ENCODE measurements at regions not wholly inside any gene's neighbourhood (a gene's known extent, or its start where the extent isn't known, plus 50 kb on each side); places are given as distances from the start of the nearest gene placed in this dataset.
"Not testable (repeated sequence)": the region's sequence is repeated elsewhere in the genome, so short reads cannot be mapped to it uniquely, and the experiment has no call there.

DNA sequence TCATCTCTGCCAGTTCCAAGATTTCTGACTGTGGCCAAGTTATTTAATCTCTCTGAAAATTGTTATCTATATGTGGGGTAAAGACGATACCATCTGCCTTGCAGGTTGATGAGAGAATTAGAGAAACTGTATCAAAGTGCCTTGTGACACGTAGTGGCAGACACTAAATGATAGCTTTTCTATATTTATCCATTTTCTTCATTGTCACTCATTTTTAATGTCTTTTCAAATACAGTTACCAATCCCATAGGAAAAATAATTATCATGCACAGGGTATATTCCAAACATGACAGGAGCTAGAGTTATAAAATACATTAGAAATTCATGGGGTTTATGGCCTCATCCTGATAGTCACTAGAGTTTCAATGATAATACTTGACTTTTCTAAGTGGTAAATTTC is 95.6 kb upstream of the NOL4 start:
- TF ChIP-seq, protein P1, sequence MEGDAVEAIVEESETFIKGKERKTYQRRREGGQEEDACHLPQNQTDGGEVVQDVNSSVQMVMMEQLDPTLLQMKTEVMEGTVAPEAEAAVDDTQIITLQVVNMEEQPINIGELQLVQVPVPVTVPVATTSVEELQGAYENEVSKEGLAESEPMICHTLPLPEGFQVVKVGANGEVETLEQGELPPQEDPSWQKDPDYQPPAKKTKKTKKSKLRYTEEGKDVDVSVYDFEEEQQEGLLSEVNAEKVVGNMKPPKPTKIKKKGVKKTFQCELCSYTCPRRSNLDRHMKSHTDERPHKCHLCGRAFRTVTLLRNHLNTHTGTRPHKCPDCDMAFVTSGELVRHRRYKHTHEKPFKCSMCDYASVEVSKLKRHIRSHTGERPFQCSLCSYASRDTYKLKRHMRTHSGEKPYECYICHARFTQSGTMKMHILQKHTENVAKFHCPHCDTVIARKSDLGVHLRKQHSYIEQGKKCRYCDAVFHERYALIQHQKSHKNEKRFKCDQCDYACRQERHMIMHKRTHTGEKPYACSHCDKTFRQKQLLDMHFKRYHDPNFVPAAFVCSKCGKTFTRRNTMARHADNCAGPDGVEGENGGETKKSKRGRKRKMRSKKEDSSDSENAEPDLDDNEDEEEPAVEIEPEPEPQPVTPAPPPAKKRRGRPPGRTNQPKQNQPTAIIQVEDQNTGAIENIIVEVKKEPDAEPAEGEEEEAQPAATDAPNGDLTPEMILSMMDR (IDR thresholded peaks at IDR 0.05; ENCODE audit: low read depth, low read length) = no peak
- Histone ChIP-seq H3K27me3 (ENCODE audit: insufficient read depth, low read depth, severe bottlenecking) (no peaks in the 10 kb centered on the region), H3K9me3 (ENCODE audit: severe bottlenecking) (no peaks in the 10 kb centered on the region), H3K27ac (no peak overlapping the region), H3K36me3 (no peaks in the 10 kb centered on the region), H3K4me3 (ENCODE audit: low read depth, low read length) (no peak overlapping the region)
- DNase-seq = no peak

DNA sequence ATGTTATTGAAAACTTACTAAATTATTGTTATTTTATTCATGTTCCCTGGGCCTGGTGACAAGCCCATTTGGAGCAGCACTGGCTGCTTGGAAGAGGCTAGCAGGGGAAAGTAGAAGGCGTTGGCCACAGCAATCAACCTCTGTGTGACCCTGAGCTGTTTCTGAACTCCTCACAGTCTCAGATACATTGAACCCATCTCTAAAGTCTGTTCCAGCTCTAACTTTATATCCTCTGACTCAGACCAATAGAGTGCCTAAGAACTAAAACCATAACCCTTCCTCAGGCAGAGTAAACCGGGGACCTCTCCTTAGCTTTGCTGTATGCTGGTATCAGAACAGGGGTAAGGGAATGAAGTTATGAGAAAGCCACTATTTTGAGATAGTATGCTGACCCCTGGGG is 96.4 kb upstream of the NOL4 start:
- Histone ChIP-seq H3K4me3 (ENCODE audit: low read depth, low read length) (no peak overlapping the region), H3K36me3 (no peaks in the 10 kb centered on the region), H3K27ac (no peak overlapping the region), H3K9me3 (ENCODE audit: severe bottlenecking) (no peaks in the 10 kb centered on the region), H3K27me3 (ENCODE audit: insufficient read depth, low read depth, severe bottlenecking) (no peaks in the 10 kb centered on the region)
- DNase-seq = no peak
- TF ChIP-seq, protein P1 (IDR thresholded peaks at IDR 0.05; ENCODE audit: low read depth, low read length) = no peak

DNA sequence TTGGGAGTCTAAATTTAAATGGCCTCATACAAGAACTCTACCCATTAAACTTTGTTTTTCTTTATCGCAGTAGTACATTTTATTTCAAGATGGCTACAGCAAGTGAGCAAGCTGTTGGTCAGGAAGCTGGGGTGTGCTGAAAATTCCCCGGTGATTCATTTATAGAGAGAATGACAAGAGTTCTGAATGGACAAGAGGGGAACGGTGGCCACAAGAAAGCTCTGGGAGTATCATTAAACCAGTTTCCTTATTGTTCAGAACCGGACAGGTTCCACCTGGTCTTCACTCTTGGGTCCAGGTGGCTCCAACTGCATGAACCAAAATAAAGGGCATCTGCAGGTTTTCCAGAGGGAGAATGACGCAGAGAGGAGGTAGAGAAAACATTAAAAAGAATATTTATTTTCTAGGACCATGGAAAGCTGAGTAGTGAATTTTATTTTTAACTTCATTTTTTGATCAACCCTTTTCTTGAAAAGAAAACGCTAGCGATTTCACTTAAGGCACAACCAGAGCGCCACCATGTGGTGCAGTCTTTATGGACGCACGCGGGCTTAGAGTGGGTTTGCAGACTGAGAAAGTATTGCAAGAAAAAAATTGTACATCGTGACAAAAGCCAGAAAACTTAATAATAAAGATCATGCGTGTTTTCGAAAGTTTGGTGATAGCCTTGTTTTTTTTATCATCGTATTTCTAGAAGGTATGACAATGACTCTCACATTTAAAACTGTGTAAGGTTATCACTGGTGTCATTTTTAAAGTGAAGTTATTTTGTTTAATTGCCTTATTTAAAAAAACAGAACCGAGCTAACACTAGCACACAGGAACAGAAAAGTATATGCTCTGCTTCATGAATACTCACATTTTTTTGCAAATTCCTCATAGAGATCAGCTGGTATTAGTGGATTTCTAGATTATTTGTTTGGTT is 97.9 kb upstream of the NOL4 start:
- DNase-seq = peak; percentile 62
- TF ChIP-seq, protein P1 (IDR thresholded peaks at IDR 0.05; ENCODE audit: low read depth, low read length) = peak; percentile 69
- Histone ChIP-seq H3K4me3 (ENCODE audit: low read depth, low read length) (no peak overlapping the region), H3K27ac (no peak overlapping the region), H3K36me3 (no peaks in the 10 kb centered on the region), H3K9me3 (ENCODE audit: severe bottlenecking) (no peaks in the 10 kb centered on the region), H3K27me3 (ENCODE audit: insufficient read depth, low read depth, severe bottlenecking) (no peaks in the 10 kb centered on the region)

DNA sequence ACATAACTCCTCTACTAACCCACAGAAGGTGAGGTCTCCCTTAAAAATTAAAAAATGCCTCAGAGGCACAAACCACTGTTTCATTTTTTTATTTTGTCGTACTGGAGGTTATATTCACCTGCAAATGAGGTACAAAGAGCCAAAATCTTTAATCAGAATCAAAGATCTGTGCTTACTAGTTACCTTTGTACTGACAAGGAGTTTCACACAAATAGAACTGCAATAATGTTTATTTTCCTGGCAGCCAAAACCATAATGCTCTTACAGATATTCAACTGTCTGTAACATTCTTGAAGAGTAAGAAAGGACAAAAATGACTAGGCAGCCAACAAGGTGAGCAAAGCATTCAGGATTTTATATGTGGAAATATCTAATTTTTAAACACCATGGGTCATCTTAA is 105.1 kb upstream of the NOL4 start:
- no peak for DNase-seq
- H3K4me3 ChIP-seq (ENCODE audit: low read depth, low read length) = no peak overlapping the region
- no peaks in the 10 kb centered on the region for H3K9me3 ChIP-seq (ENCODE audit: severe bottlenecking)
- H3K36me3 ChIP-seq = no peaks in the 10 kb centered on the region
- peaks cover 6% of the 10 kb centered on the region for H3K27me3 ChIP-seq (ENCODE audit: insufficient read depth, low read depth, severe bottlenecking)
- TF ChIP-seq, protein P1 (IDR thresholded peaks at IDR 0.05; ENCODE audit: low read depth, low read length) = no peak
- H3K27ac ChIP-seq = no peak overlapping the region

DNA sequence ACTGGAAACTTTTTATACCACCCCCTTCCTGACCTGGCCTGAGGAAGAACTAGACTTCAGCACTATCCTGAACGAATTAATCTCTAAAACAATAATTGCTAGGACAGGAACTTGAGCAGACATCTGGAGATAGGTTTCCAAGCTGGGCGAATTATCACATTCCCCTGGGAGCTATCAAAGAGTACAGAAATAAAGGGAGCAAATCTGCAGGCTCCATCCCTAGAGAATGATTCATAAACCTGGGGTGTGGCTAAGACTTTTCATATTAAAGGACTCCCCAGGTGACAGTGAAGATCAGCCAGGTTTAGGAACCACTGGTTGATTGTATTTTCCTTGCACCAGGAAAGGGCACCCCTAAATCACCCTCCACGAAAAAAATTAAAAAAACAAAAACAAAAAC is 105.6 kb upstream of the NOL4 start:
- Histone ChIP-seq H3K4me3 (ENCODE audit: low read depth, low read length) (no peak overlapping the region), H3K36me3 (no peaks in the 10 kb centered on the region), H3K9me3 (ENCODE audit: severe bottlenecking) (no peaks in the 10 kb centered on the region), H3K27me3 (ENCODE audit: insufficient read depth, low read depth, severe bottlenecking) (peaks cover 6% of the 10 kb centered on the region), H3K27ac (no peak overlapping the region)
- TF ChIP-seq, protein P1 (IDR thresholded peaks at IDR 0.05; ENCODE audit: low read depth, low read length) = no peak
- no peak for DNase-seq

DNA sequence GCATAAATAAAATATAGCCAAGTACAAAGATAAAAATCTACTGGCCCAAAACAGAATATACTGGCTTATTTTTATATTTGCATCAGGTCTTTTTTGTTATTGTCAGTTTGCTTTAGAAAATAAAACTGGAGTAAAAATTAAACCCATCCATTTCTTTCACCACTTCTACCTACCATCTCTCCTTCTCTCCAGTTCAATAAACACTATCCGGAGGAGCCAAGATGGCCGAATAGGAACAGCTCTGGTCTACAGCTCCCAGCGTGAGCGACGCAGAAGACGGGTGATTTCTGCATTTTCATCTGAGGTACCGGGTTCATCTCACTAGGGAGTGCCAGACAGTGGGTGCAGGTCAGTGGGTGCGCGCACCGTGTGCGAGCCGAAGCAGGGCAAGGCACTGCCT is 106.2 kb upstream of the NOL4 start:
- not testable (repeated sequence) for H3K4me3 ChIP-seq (ENCODE audit: low read depth, low read length); H3K36me3 ChIP-seq; H3K27ac ChIP-seq; H3K27me3 ChIP-seq (ENCODE audit: insufficient read depth, low read depth, severe bottlenecking); H3K9me3 ChIP-seq (ENCODE audit: severe bottlenecking); DNase-seq

DNA sequence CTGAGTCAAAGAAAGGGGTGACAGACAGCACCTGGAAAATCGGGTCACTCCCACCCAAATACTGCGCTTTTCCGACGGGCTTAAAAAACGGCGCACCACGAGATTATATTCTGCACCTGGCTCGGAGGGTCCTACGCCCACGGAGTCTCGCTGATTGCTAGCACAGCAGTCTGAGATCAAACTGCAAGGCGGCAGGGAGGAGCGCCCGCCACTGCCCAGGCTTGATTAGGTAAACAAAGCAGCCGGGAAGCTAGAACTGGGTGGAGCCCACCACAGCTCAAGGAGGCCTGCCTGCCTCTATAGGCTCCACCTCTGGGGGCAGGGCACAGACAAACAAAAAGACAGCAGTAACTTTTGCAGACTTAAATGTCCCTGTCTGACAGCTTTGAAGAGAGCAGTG is 106.6 kb upstream of the NOL4 start:
- H3K27ac ChIP-seq; H3K9me3 ChIP-seq (ENCODE audit: severe bottlenecking); H3K27me3 ChIP-seq (ENCODE audit: insufficient read depth, low read depth, severe bottlenecking); H3K36me3 ChIP-seq; H3K4me3 ChIP-seq (ENCODE audit: low read depth, low read length); DNase-seq: not testable (repeated sequence)
